Naive thymus-derived CD8-positive, alpha-beta T cell (primary cell): ENCODE measurements at regions not wholly inside any gene's neighbourhood (a gene's known extent, or its start where the extent isn't known, plus 50 kb on each side); places are given as distances from the start of the nearest gene placed in this dataset. TPM values are rescaled to one million over a fixed set of nuclear protein-coding genes. Genes with fewer than 3 reads are reported as not detected.

ENCODE experiments used
- microRNA-seq: library from miRNA; unstranded; fragments of <30 nt; microRNA quantifications from one replicate; pipeline ENCODE4 v1.2.0, GENCODE V29; 2022; ENCODE audit warnings: borderline microRNAs expressed

Small RNA genes lying in the stretch of these regions (microRNA-seq; reads per million reads assigned to microRNA genes)
- not detected for gene MIR1202
